ENCODE measurements at regions not wholly inside any gene's neighbourhood (a gene's known extent, or its start where the extent isn't known, plus 50 kb on each side); places are given as distances from the start of the nearest gene placed in this dataset.

- no peak for DNase-seq
Measured at GRCh38 chr13:22253107-22253506, 582.2 kb downstream of the FGF9 start.

GRCh38 chr13:22256111-22256639 is 585.3 kb downstream of the FGF9 start:
- DNase-seq = no peak

- DNase-seq = no peak
Measured at GRCh38 chr13:22262001-22262885, 591.4 kb downstream of the FGF9 start.

- DNase-seq = no peak
Measured at GRCh38 chr13:22263185-22263584, 592.3 kb downstream of the FGF9 start.

GRCh38 chr13:22265563-22265962 is 594.7 kb downstream of the FGF9 start:
- no peak for DNase-seq

- no peak for DNase-seq
Measured at GRCh38 chr13:22270881-22271280, 600.0 kb downstream of the FGF9 start.

GRCh38 chr13:22271903-22272302 is 601.0 kb downstream of the FGF9 start:
- DNase-seq = no peak

GRCh38 chr13:22275393-22275792 is 604.5 kb downstream of the FGF9 start:
- no peak for DNase-seq

- no peak for DNase-seq
Measured at GRCh38 chr13:22276616-22277015, 605.7 kb downstream of the FGF9 start.

GRCh38 chr13:22278336-22278929 is 607.6 kb downstream of the FGF9 start:
- DNase-seq = no peak

GRCh38 chr13:22285867-22286266 is 615.0 kb downstream of the FGF9 start:
- no peak for DNase-seq

GRCh38 chr13:22286338-22286737 is 615.5 kb downstream of the FGF9 start:
- DNase-seq = no peak

- DNase-seq = peak; percentile 3
Measured at GRCh38 chr13:22287343-22287920, 616.6 kb downstream of the FGF9 start.

GRCh38 chr13:22288496-22288895 is 617.6 kb downstream of the FGF9 start:
- no peak for DNase-seq

GRCh38 chr13:22289711-22290110 is 618.8 kb downstream of the FGF9 start:
- no peak for DNase-seq

- no peak for DNase-seq
Measured at GRCh38 chr13:22298530-22298929, 627.7 kb downstream of the FGF9 start.

- DNase-seq = no peak
Measured at GRCh38 chr13:22311734-22312404, 641.0 kb downstream of the FGF9 start.

- DNase-seq = no peak
Measured at GRCh38 chr13:22312405-22312803, 641.5 kb downstream of the FGF9 start.

GRCh38 chr13:22316494-22317025 is 645.7 kb downstream of the FGF9 start:
- DNase-seq = no peak

- no peak for DNase-seq
Measured at GRCh38 chr13:22320991-22321390, 650.1 kb downstream of the FGF9 start.

GRCh38 chr13:22325761-22326160 is 654.9 kb downstream of the FGF9 start:
- DNase-seq = no peak

- DNase-seq = no peak
Measured at GRCh38 chr13:22332416-22332815, 661.5 kb downstream of the FGF9 start.

GRCh38 chr13:22336460-22336859 is 665.6 kb downstream of the FGF9 start:
- no peak for DNase-seq

Measured in DMS79 (cell line).